Nephron (organoid): ENCODE measurements at regions not wholly inside any gene's neighbourhood (a gene's known extent, or its start where the extent isn't known, plus 50 kb on each side); places are given as distances from the start of the nearest gene placed in this dataset.

Source experiments
- H3K27ac Mint-ChIP-seq, 3 experiments: 2 replicates each; pipeline ENCODE4 v1.8.0; 2020; ENCODE audit warnings: mixed read lengths in 3 of 3, mild to moderate bottlenecking in 2 of 3, moderate library complexity in 1 of 3
- H3K27me3 Mint-ChIP-seq: 2 replicates; pipeline ENCODE4 v1.8.0; 2021; ENCODE audit warnings: low read depth, mild to moderate bottlenecking, moderate library complexity, mixed read lengths
- H3K36me3 Mint-ChIP-seq: 2 replicates; pipeline ENCODE4 v1.8.0; 2020; ENCODE audit warnings: low read depth, mixed read lengths
- H3K4me1 Mint-ChIP-seq: 2 replicates; pipeline ENCODE4 v1.8.0; 2020; ENCODE audit warnings: mixed read lengths
- H3K4me3 Mint-ChIP-seq, 3 experiments: 2 replicates each; pipeline ENCODE4 v1.8.0; 2020; ENCODE audit warnings: mild to moderate bottlenecking in 3 of 3, mixed read lengths in 3 of 3, moderate library complexity in 2 of 3
- H3K9me3 Mint-ChIP-seq: 2 replicates; pipeline ENCODE4 v1.8.0; 2020; ENCODE audit warnings: mixed read lengths
- TF ChIP-seq, protein P1 (sequence below), 3 experiments: fragments of 200-600 bp; sonication (generic); IDR thresholded peaks; one replicate each; pipeline ENCODE4 v1.5.0; 2021; ENCODE audit warnings: antibody characterized with exemption in 3 of 3; ENCODE audit not compliant: unreplicated experiment in 3 of 3

DNA sequence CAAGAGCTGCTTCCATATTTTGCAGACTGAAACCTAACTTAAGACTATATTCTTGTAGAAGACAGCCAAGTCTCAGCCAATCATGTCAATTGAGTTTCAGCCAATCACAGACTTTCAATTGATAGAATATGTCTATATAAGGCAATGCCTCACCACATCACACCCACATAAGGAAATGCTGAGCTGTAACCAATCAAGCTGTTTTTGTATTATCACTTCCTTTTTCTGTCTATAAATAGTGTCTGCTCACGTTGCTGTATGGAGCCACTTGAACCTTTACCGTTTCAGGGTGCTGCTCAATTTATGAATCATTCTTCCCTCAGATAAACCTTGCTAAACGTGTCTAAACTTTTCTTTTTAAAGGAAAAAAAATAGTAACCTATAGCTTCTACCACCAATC lies 1554.4 kb upstream of the LRRTM1 start:
- Mint-ChIP-seq H3K9me3 (no peaks in the 10 kb centered on the region), H3K4me1 (no peaks in the 10 kb centered on the region), H3K27me3 (no peaks in the 10 kb centered on the region), H3K36me3 (no peaks in the 10 kb centered on the region), H3K27ac (no peak overlapping the region), H3K4me3 (no peak overlapping the region)
- TF ChIP-seq, protein P1, sequence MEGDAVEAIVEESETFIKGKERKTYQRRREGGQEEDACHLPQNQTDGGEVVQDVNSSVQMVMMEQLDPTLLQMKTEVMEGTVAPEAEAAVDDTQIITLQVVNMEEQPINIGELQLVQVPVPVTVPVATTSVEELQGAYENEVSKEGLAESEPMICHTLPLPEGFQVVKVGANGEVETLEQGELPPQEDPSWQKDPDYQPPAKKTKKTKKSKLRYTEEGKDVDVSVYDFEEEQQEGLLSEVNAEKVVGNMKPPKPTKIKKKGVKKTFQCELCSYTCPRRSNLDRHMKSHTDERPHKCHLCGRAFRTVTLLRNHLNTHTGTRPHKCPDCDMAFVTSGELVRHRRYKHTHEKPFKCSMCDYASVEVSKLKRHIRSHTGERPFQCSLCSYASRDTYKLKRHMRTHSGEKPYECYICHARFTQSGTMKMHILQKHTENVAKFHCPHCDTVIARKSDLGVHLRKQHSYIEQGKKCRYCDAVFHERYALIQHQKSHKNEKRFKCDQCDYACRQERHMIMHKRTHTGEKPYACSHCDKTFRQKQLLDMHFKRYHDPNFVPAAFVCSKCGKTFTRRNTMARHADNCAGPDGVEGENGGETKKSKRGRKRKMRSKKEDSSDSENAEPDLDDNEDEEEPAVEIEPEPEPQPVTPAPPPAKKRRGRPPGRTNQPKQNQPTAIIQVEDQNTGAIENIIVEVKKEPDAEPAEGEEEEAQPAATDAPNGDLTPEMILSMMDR (IDR thresholded peaks at IDR 0.05; ENCODE audit: unreplicated experiment in 3 of 3): no peak

DNA sequence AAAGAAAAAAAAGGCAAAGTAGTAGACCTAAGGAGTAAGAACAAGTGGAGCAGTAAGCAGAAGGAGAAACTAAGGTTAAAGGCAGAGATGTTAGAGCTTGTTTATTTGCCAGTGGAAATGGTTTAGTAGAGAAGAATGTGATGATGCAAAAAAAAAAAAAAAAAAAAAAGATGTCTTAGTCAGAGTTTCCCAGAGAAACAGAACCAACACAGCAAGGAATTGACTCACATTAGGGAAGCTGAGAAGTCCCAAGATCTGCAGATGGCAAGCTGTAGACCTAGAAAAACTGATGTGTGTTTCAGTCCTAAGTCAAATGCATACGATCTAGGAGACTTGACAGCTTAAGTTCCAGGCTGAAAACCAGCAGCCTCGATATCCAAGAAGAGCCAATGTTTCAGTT lies 1548.8 kb upstream of the LRRTM1 start:
- H3K27ac Mint-ChIP-seq: no peak overlapping the region
- no peaks in the 10 kb centered on the region for H3K9me3 Mint-ChIP-seq
- TF ChIP-seq, protein P1 (IDR thresholded peaks at IDR 0.05; ENCODE audit: unreplicated experiment in 3 of 3): no peak
- no peaks in the 10 kb centered on the region for H3K36me3 Mint-ChIP-seq
- no peaks in the 10 kb centered on the region for H3K4me1 Mint-ChIP-seq
- no peaks in the 10 kb centered on the region for H3K27me3 Mint-ChIP-seq
- no peak overlapping the region for H3K4me3 Mint-ChIP-seq

DNA sequence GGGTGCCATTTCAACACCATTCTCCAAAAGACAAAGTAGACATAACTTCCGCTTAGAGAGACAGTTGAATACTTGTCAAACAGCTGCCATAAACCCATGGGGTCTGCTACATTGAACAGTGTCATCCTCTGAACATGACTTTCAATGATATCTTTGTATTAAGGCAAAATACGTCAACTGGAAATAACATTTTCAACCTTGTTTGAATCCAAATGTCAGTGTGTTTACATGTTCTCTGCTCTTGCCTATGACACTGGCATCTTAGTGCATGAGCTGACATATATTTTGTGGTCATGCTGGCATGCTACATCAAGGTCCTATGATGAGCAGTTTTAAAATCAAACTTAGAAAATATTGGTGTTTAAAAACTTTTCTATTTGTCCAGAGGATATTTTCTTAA lies 1548.1 kb upstream of the LRRTM1 start:
- no peak overlapping the region for H3K4me3 Mint-ChIP-seq
- TF ChIP-seq, protein P1 (IDR thresholded peaks at IDR 0.05; ENCODE audit: unreplicated experiment in 3 of 3): no peak
- H3K27ac Mint-ChIP-seq: no peak overlapping the region
- no peaks in the 10 kb centered on the region for H3K4me1 Mint-ChIP-seq
- H3K9me3 Mint-ChIP-seq: no peaks in the 10 kb centered on the region
- H3K36me3 Mint-ChIP-seq: no peaks in the 10 kb centered on the region
- H3K27me3 Mint-ChIP-seq: no peaks in the 10 kb centered on the region

DNA sequence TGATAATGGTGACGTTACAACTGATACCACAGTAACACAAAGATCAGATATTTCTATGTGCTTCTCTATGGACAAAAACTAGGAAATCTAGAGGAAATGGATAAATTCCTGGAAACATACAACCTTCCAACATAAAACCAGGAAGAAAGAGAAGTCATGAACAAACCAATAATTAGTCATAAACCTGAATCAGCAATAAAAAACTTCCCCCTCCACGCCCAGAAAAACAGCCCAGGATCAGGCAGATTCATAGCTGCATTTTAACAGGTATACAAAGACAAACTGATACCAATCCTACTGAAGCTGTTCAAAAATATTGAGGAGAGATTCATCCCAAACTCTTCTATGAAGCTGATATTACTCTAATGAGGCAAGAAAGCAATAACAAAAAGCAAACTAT lies 1535.2 kb upstream of the LRRTM1 start:
- no peaks in the 10 kb centered on the region for H3K36me3 Mint-ChIP-seq
- TF ChIP-seq, protein P1 (IDR thresholded peaks at IDR 0.05; ENCODE audit: unreplicated experiment in 3 of 3): no peak
- no peak overlapping the region for H3K4me3 Mint-ChIP-seq
- H3K27me3 Mint-ChIP-seq: no peaks in the 10 kb centered on the region
- peaks cover 19% of the 10 kb centered on the region for H3K9me3 Mint-ChIP-seq
- H3K4me1 Mint-ChIP-seq: no peaks in the 10 kb centered on the region
- no peak overlapping the region for H3K27ac Mint-ChIP-seq

DNA sequence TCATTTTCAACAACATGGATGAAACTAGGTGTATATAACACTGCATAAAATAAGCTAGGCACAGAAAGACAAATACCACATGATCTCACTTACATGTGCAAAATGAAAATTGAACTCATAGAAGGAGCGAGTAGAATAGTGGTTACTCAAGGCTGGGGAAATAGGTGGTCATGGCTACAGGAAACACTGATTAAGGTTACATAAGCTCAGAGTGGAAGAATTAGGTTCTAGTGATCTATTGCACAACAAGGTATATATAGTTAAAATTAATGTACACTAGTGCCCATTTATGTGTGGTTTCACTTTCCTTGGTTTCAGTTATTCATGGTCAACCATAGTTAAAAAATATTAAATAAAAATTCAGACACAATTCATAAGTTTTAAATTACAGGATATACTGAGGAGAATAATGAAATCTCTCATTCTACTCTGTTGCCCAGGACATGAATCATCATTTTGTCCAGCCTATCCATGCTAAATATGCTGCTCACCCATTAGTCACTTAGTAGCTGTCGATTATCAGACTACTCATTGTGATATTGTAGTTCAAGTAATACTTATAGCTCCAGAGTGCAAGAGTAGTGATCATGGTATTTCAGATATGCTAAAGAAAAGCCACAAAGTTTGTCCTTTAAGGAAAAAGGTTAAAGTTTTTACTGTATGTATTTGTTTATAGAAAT lies 1530.9 kb upstream of the LRRTM1 start:
- H3K36me3 Mint-ChIP-seq: no peaks in the 10 kb centered on the region
- H3K9me3 Mint-ChIP-seq: peaks cover 26% of the 10 kb centered on the region
- TF ChIP-seq, protein P1 (IDR thresholded peaks at IDR 0.05; ENCODE audit: unreplicated experiment in 3 of 3): no peak
- H3K27ac Mint-ChIP-seq: no peak overlapping the region
- no peak overlapping the region for H3K4me3 Mint-ChIP-seq
- H3K27me3 Mint-ChIP-seq: no peaks in the 10 kb centered on the region
- no peaks in the 10 kb centered on the region for H3K4me1 Mint-ChIP-seq

DNA sequence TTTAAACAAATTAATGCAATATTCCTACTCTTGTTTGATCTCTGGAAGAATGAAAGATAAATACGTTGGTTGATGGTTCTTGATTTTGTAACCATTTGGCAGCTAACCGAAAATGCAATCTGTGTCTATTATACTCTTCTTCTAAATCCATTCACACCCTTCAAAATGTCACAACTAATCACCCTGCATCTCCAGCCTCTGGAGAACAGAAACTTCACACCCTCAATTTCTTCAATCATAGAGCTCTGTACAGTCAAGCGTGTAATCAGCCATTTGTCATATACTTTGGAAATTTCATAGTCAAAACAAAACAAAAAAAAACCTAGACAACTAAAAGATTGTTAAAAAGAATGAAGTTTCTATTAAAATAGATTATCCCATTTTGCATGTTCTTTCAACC lies 1482.3 kb upstream of the LRRTM1 start:
- peaks cover 9% of the 10 kb centered on the region for H3K9me3 Mint-ChIP-seq
- no peak overlapping the region for H3K4me3 Mint-ChIP-seq
- H3K27ac Mint-ChIP-seq: no peak overlapping the region
- TF ChIP-seq, protein P1 (IDR thresholded peaks at IDR 0.05; ENCODE audit: unreplicated experiment in 3 of 3): no peak
- H3K4me1 Mint-ChIP-seq: no peaks in the 10 kb centered on the region
- no peaks in the 10 kb centered on the region for H3K27me3 Mint-ChIP-seq
- H3K36me3 Mint-ChIP-seq: peaks cover 4% of the 10 kb centered on the region
